IPS-15b (cell line): ENCODE measurements at regions not wholly inside any gene's neighbourhood (a gene's known extent, or its start where the extent isn't known, plus 50 kb on each side); places are given as distances from the start of the nearest gene placed in this dataset.

ENCODE experiments used
- H3K27me3 ChIP-seq: one replicate; pipeline ENCODE4 v1.6.1; 2013; ENCODE audit warnings: low read length; ENCODE audit not compliant: control insufficient read depth, insufficient read depth
- H3K36me3 ChIP-seq: one replicate; pipeline ENCODE4 v1.6.1; 2013; ENCODE audit warnings: low read length; ENCODE audit not compliant: control insufficient read depth, insufficient read depth
- H3K4me1 ChIP-seq: one replicate; pipeline ENCODE4 v1.6.1; 2013; ENCODE audit warnings: mild to moderate bottlenecking, low read length; ENCODE audit not compliant: control insufficient read depth, insufficient read depth
- H3K4me3 ChIP-seq: one replicate; pipeline ENCODE4 v1.5.1; 2013; ENCODE audit warnings: low read depth, low read length
- H3K9ac ChIP-seq: one replicate; pipeline ENCODE4 v1.6.1; 2013; ENCODE audit warnings: low read depth, mild to moderate bottlenecking, low read length
- H3K9me3 ChIP-seq: one replicate; pipeline ENCODE4 v1.6.1; 2013; ENCODE audit warnings: mild to moderate bottlenecking, low read length; ENCODE audit not compliant: control insufficient read depth, insufficient read depth

- Histone ChIP-seq H3K9me3 (no peaks in the 10 kb centered on the region), H3K9ac (no peak overlapping the region), H3K4me1 (no peaks in the 10 kb centered on the region), H3K27me3 (no peaks in the 10 kb centered on the region), H3K4me3 (no peak overlapping the region), H3K36me3 (no peaks in the 10 kb centered on the region)
Measured at GRCh38 chr13:111403266-111403665, 82.8 kb downstream of the TEX29 start.

- Histone ChIP-seq H3K9me3 (no peaks in the 10 kb centered on the region), H3K9ac (no peak overlapping the region), H3K27me3 (no peaks in the 10 kb centered on the region), H3K36me3 (no peaks in the 10 kb centered on the region), H3K4me3 (no peak overlapping the region), H3K4me1 (no peaks in the 10 kb centered on the region)
Measured at GRCh38 chr13:111404746-111405145, 84.3 kb downstream of the TEX29 start.

GRCh38 chr13:111406636-111407035, 86.2 kb downstream of the TEX29 start:
- no peak overlapping the region for H3K9ac ChIP-seq
- no peaks in the 10 kb centered on the region for H3K9me3 ChIP-seq
- H3K4me3 ChIP-seq = no peak overlapping the region
- no peaks in the 10 kb centered on the region for H3K4me1 ChIP-seq
- no peaks in the 10 kb centered on the region for H3K36me3 ChIP-seq
- no peaks in the 10 kb centered on the region for H3K27me3 ChIP-seq

- H3K4me3 ChIP-seq = no peak overlapping the region
- H3K9me3 ChIP-seq = no peaks in the 10 kb centered on the region
- no peaks in the 10 kb centered on the region for H3K4me1 ChIP-seq
- no peaks in the 10 kb centered on the region for H3K36me3 ChIP-seq
- H3K9ac ChIP-seq = no peak overlapping the region
- H3K27me3 ChIP-seq = no peaks in the 10 kb centered on the region
Measured at GRCh38 chr13:111407381-111408131, 87.1 kb downstream of the TEX29 start.

GRCh38 chr13:111409413-111409812, 89.0 kb downstream of the TEX29 start:
- Histone ChIP-seq H3K9ac (no peak overlapping the region), H3K36me3 (no peaks in the 10 kb centered on the region), H3K9me3 (no peaks in the 10 kb centered on the region), H3K4me3 (no peak overlapping the region), H3K27me3 (no peaks in the 10 kb centered on the region), H3K4me1 (no peaks in the 10 kb centered on the region)

GRCh38 chr13:111410232-111411021, 90.0 kb downstream of the TEX29 start:
- Histone ChIP-seq H3K9me3 (no peaks in the 10 kb centered on the region), H3K9ac (no peak overlapping the region), H3K36me3 (no peaks in the 10 kb centered on the region), H3K4me1 (no peaks in the 10 kb centered on the region), H3K27me3 (no peaks in the 10 kb centered on the region), H3K4me3 (no peak overlapping the region)

GRCh38 chr13:111411151-111411858, 90.9 kb downstream of the TEX29 start:
- H3K9ac ChIP-seq = no peak overlapping the region
- no peak overlapping the region for H3K4me3 ChIP-seq
- H3K27me3 ChIP-seq = no peaks in the 10 kb centered on the region
- H3K36me3 ChIP-seq = no peaks in the 10 kb centered on the region
- no peaks in the 10 kb centered on the region for H3K9me3 ChIP-seq
- H3K4me1 ChIP-seq = no peaks in the 10 kb centered on the region

- no peaks in the 10 kb centered on the region for H3K36me3 ChIP-seq
- no peaks in the 10 kb centered on the region for H3K9me3 ChIP-seq
- no peak overlapping the region for H3K9ac ChIP-seq
- no peaks in the 10 kb centered on the region for H3K27me3 ChIP-seq
- no peak overlapping the region for H3K4me3 ChIP-seq
- H3K4me1 ChIP-seq = no peaks in the 10 kb centered on the region
Measured at GRCh38 chr13:111411919-111412650, 91.6 kb downstream of the TEX29 start.

- no peaks in the 10 kb centered on the region for H3K36me3 ChIP-seq
- no peaks in the 10 kb centered on the region for H3K27me3 ChIP-seq
- no peaks in the 10 kb centered on the region for H3K9me3 ChIP-seq
- no peak overlapping the region for H3K4me3 ChIP-seq
- H3K9ac ChIP-seq = no peak overlapping the region
- H3K4me1 ChIP-seq = no peaks in the 10 kb centered on the region
Measured at GRCh38 chr13:111413407-111414187, 93.2 kb downstream of the TEX29 start.

GRCh38 chr13:111414341-111414740, 93.9 kb downstream of the TEX29 start:
- Histone ChIP-seq H3K4me3 (no peak overlapping the region), H3K36me3 (no peaks in the 10 kb centered on the region), H3K9ac (no peak overlapping the region), H3K4me1 (no peaks in the 10 kb centered on the region), H3K27me3 (no peaks in the 10 kb centered on the region), H3K9me3 (no peaks in the 10 kb centered on the region)

GRCh38 chr13:111415246-111415645, 94.8 kb downstream of the TEX29 start:
- H3K4me1 ChIP-seq = no peaks in the 10 kb centered on the region
- H3K36me3 ChIP-seq = no peaks in the 10 kb centered on the region
- H3K4me3 ChIP-seq = no peak overlapping the region
- H3K27me3 ChIP-seq = no peaks in the 10 kb centered on the region
- H3K9me3 ChIP-seq = no peaks in the 10 kb centered on the region
- H3K9ac ChIP-seq = no peak overlapping the region
